GM18498 (cell line): ENCODE measurements at regions not wholly inside any gene's neighbourhood (a gene's known extent, or its start where the extent isn't known, plus 50 kb on each side); places are given as distances from the start of the nearest gene placed in this dataset.

Experiments used
- ATAC-seq: cut with Tn5 transposase; IDR thresholded peaks from one replicate; pipeline ENCODE4 v1.9.1; 2021; ENCODE audit warnings: mild to moderate bottlenecking, moderate library complexity; ENCODE audit not compliant: unreplicated experiment

- ATAC-seq: no peak
Measured at GRCh38 chr20:63060057-63060991, 53.6 kb upstream of the BHLHE23 start.

GRCh38 chr20:63059684-63060056 is 52.9 kb upstream of the BHLHE23 start:
- no peak for ATAC-seq

- no peak for ATAC-seq
Measured at GRCh38 chr20:63058696-63059335, 52.1 kb upstream of the BHLHE23 start.

- no peak for ATAC-seq
Measured at GRCh38 chr20:63057171-63058117, 50.7 kb upstream of the BHLHE23 start.

GRCh38 chr20:63056236-63057170 is 49.7 kb upstream of the BHLHE23 start:
- no peak for ATAC-seq
